H1 (cell line): ENCODE measurements at regions not wholly inside any gene's neighbourhood (a gene's known extent, or its start where the extent isn't known, plus 50 kb on each side); places are given as distances from the start of the nearest gene placed in this dataset.

ENCODE experiments used
- CTCF ChIA-PET: fragments of 300-600 bp; sonication (Branson Sonifier 250); formaldehyde crosslinking; loops from one replicate; lab custom pipeline; 2021; ENCODE audit not compliant: partially characterized antibody; lab: Charles Lee
- POLR2A ChIA-PET: fragments of 300-600 bp; sonication (Branson Sonifier 250); formaldehyde crosslinking; loops from one replicate; lab custom pipeline; 2021; ENCODE audit warnings: inconsistent platforms; ENCODE audit not compliant: partially characterized antibody; lab: Charles Lee
- DNase-seq, 2 experiments: peaks; one replicate each; pipeline versions ENCODE4 v3.0.0 to v3.0.0-alpha.2; 2010 to 2022; ENCODE audit warnings: low spot score in 2 of 2, low read depth in 1 of 2, mixed read lengths in 1 of 2
- FAIRE-seq: peaks from 2 replicates; lab custom pipeline; 2011; peaks lifted over from hg19 to GRCh38; lab: Jason Lieb, UNC
- H2AFZ ChIP-seq: 2 replicates; pipeline ENCODE4 v1.8.1; 2012; ENCODE audit warnings: low read length, inconsistent platforms
- H2AK5ac ChIP-seq: 2 replicates; pipeline ENCODE4 v1.6.1; 2013; ENCODE audit warnings: low read depth, low read length
- H2BK120ac ChIP-seq: replicated peaks from 2 replicates; pipeline ENCODE3; 2013; ENCODE audit warnings: low read depth, low read length, inconsistent platforms
- H2BK12ac ChIP-seq: 2 replicates; pipeline ENCODE4 v1.6.1; 2013; ENCODE audit warnings: low read depth, low read length
- H2BK15ac ChIP-seq: 2 replicates; pipeline ENCODE4 v1.6.1; 2013; ENCODE audit warnings: low read length
- H2BK20ac ChIP-seq: 2 replicates; pipeline ENCODE4 v1.6.1; 2013; ENCODE audit warnings: low read length
- H2BK5ac ChIP-seq: 2 replicates; pipeline ENCODE4 v1.6.1; 2013; ENCODE audit warnings: low read depth, low read length
- H3K14ac ChIP-seq: 2 replicates; pipeline ENCODE4 v1.6.1; 2013; ENCODE audit warnings: inconsistent platforms; ENCODE audit not compliant: insufficient read length
- H3K18ac ChIP-seq: 2 replicates; pipeline ENCODE4 v1.6.1; 2013; ENCODE audit warnings: low read length; ENCODE audit errors: extremely low read depth
- H3K23ac ChIP-seq: 2 replicates; pipeline ENCODE4 v1.6.1; 2013; ENCODE audit warnings: inconsistent platforms; ENCODE audit not compliant: insufficient read length
- H3K23me2 ChIP-seq: 2 replicates; pipeline ENCODE4 v1.6.1; 2013; ENCODE audit warnings: low read depth, low read length
- H3K27ac ChIP-seq: 2 replicates; pipeline ENCODE4 v1.6.1; 2011; ENCODE audit warnings: low read depth, low read length, inconsistent platforms
- H3K27me3 ChIP-seq, 4 experiments: replicated peaks in 1 of 4; 1 replicate in 1 of 4; 2 replicates in 3 of 4; pipeline versions ENCODE4 v1.6.1 to v1.8.1; 2011 to 2013; ENCODE audit warnings: low read length in 3 of 4, mild to moderate bottlenecking in 3 of 4, inconsistent platforms in 2 of 4, mixed read lengths in 2 of 4, moderate library complexity in 1 of 4; ENCODE audit not compliant: control insufficient read depth in 3 of 4, insufficient read depth in 3 of 4; ENCODE audit errors: extremely low read depth in 1 of 4
- H3K36me3 ChIP-seq, 4 experiments: 2 replicates each; pipeline versions ENCODE4 v1.6.1 to v1.8.1; 2011 to 2013; ENCODE audit warnings: mild to moderate bottlenecking in 4 of 4, low read length in 3 of 4, moderate library complexity in 2 of 4, control low read depth in 1 of 4, inconsistent platforms in 1 of 4; ENCODE audit not compliant: insufficient read depth in 4 of 4, control insufficient read depth in 2 of 4
- H3K4ac ChIP-seq: replicated peaks from 2 replicates; pipeline ENCODE3; 2013; ENCODE audit warnings: low read length, low read depth, mixed read lengths, inconsistent platforms; ENCODE audit not compliant: insufficient read length
- H3K4me1 ChIP-seq, 4 experiments: replicated peaks in 1 of 4; 1 replicate in 1 of 4; 2 replicates in 3 of 4; pipeline versions ENCODE4 v1.6.1 to v1.8.1; 2011 to 2013; ENCODE audit warnings: low read length in 3 of 4, inconsistent platforms in 2 of 4, mixed read lengths in 1 of 4; ENCODE audit not compliant: insufficient read depth in 4 of 4, control insufficient read depth in 3 of 4
- H3K4me2 ChIP-seq, 2 experiments: 2 replicates each; pipeline versions ENCODE4 v1.6.1 to v1.8.1; 2011 to 2013; ENCODE audit warnings: low read depth in 2 of 2, low read length in 2 of 2, control low read depth in 1 of 2, inconsistent platforms in 1 of 2, mild to moderate bottlenecking in 1 of 2; ENCODE audit not compliant: insufficient read depth in 1 of 2
- H3K4me3 ChIP-seq, 4 experiments: fragments of 200-600, 300-600 bp in 1 of 4; sonication (generic), shearing (Covaris generic), sonication (Bioruptor Twin) in 1 of 4; 2 replicates each; pipeline versions ENCODE4 v1.5.1 to v1.8.1; 2011 to 2016; ENCODE audit warnings: low read length in 4 of 4, low read depth in 3 of 4, control low read depth in 2 of 4, inconsistent platforms in 2 of 4, mild to moderate bottlenecking in 2 of 4, mixed read lengths in 1 of 4, moderate library complexity in 1 of 4; ENCODE audit not compliant: insufficient read depth in 2 of 4; ENCODE audit errors: extremely low read depth in 1 of 4
- H3K56ac ChIP-seq: replicated peaks from 2 replicates; pipeline ENCODE3; 2013; ENCODE audit warnings: low read depth, mild to moderate bottlenecking, mixed read lengths, low read length, inconsistent platforms; ENCODE audit not compliant: insufficient read length
- H3K79me1 ChIP-seq: 2 replicates; pipeline ENCODE4 v1.6.1; 2013; ENCODE audit warnings: low read depth, low read length, control low read depth
- H3K79me2 ChIP-seq, 2 experiments: 2 replicates each; pipeline versions ENCODE4 v1.6.1 to v1.8.1; 2012 to 2013; ENCODE audit warnings: low read length in 2 of 2, mild to moderate bottlenecking in 2 of 2, inconsistent platforms in 1 of 2; ENCODE audit not compliant: insufficient read depth in 2 of 2, control insufficient read depth in 1 of 2
- H3K9ac ChIP-seq, 4 experiments: replicated peaks in 1 of 4; 1 replicate in 1 of 4; 2 replicates in 3 of 4; pipeline versions ENCODE4 v1.6.1 to v1.8.1; 2011 to 2013; ENCODE audit warnings: low read depth in 3 of 4, low read length in 3 of 4, control low read depth in 2 of 4, mild to moderate bottlenecking in 2 of 4, moderate library complexity in 2 of 4, inconsistent platforms in 1 of 4; ENCODE audit errors: extremely low read depth in 1 of 4
- H3K9me3 ChIP-seq, 2 experiments: 2 replicates each; pipeline versions ENCODE4 v1.6.1 to v1.8.1; 2012 to 2013; ENCODE audit warnings: mild to moderate bottlenecking in 2 of 2, moderate library complexity in 2 of 2, control low read depth in 1 of 2, inconsistent platforms in 1 of 2, low read depth in 1 of 2, low read length in 1 of 2, mixed read lengths in 1 of 2; ENCODE audit not compliant: insufficient read depth in 2 of 2
- H4K20me1 ChIP-seq, 2 experiments: replicated peaks in 1 of 2; 2 replicates each; pipeline versions ENCODE3 to v1.8.1; 2011 to 2013; ENCODE audit warnings: inconsistent platforms in 2 of 2, low read length in 2 of 2, mild to moderate bottlenecking in 1 of 2; ENCODE audit not compliant: insufficient read depth in 2 of 2, control insufficient read depth in 1 of 2
- H4K5ac ChIP-seq: 2 replicates; pipeline ENCODE4 v1.6.1; 2013; ENCODE audit warnings: low read length, low read depth, mixed read lengths, inconsistent platforms; ENCODE audit not compliant: insufficient read length
- H4K8ac ChIP-seq: 2 replicates; pipeline ENCODE4 v1.8.0; 2013; ENCODE audit warnings: mild to moderate bottlenecking, moderate library complexity, low read length, inconsistent platforms; ENCODE audit not compliant: insufficient read depth; ENCODE audit errors: extremely low read depth
- H4K91ac ChIP-seq: replicated peaks from 2 replicates; pipeline ENCODE3; 2013; ENCODE audit warnings: low read length, mixed read lengths, inconsistent platforms; ENCODE audit not compliant: insufficient read length
- CTBP2 ChIP-seq: IDR thresholded peaks from 2 replicates; pipeline ENCODE4 v1.7.0; 2011; ENCODE audit warnings: borderline replicate concordance, mild to moderate bottlenecking, moderate library complexity, mixed read lengths, low read length; ENCODE audit not compliant: insufficient read depth, insufficient read length
- GTF2F1 ChIP-seq: IDR thresholded peaks from 2 replicates; pipeline ENCODE4 v1.6.1; 2012; ENCODE audit warnings: low read depth, low read length, improper control_type of control experiment, borderline replicate concordance
- HDAC6 ChIP-seq: IDR thresholded peaks from one replicate; pipeline ENCODE4 v1.7.1; 2012; ENCODE audit warnings: low read depth, mild to moderate bottlenecking, inconsistent platforms, low read length, moderate library complexity
- JUND ChIP-seq: IDR thresholded peaks from 2 replicates; pipeline ENCODE4 v1.6.1; 2011; ENCODE audit warnings: mild to moderate bottlenecking, improper control_type of control experiment, low read length
- KDM1A ChIP-seq: fragments of 200-600, 300-600 bp; sonication (generic); IDR thresholded peaks from 2 replicates; pipeline ENCODE4 v1.7.1; 2016; ENCODE audit warnings: mild to moderate bottlenecking, low read length, borderline replicate concordance
- PHF8 ChIP-seq: fragments of 200-600 bp; sonication (generic); conservative IDR thresholded peaks from 2 replicates; pipeline ENCODE4 v1.7.1; 2012; ENCODE audit warnings: low read depth, mild to moderate bottlenecking, inconsistent platforms, low read length, moderate library complexity
- POLR2AphosphoS5 ChIP-seq: IDR thresholded peaks from 2 replicates; pipeline ENCODE4 v1.6.1; 2011; ENCODE audit warnings: low read depth, low read length
- SAP30 ChIP-seq: fragments of 300-600 bp; sonication (generic); IDR thresholded peaks from 2 replicates; pipeline ENCODE4 v1.7.1; 2012; ENCODE audit warnings: low read length, moderate library complexity, mild to moderate bottlenecking, inconsistent platforms; ENCODE audit not compliant: insufficient read depth, insufficient replicate concordance
- SP1 ChIP-seq: IDR thresholded peaks from 2 replicates; pipeline ENCODE4 v1.6.1; 2011; ENCODE audit warnings: low read depth, low read length
- ZNF274 ChIP-seq: IDR thresholded peaks from 2 replicates; pipeline ENCODE4 v1.7.0; 2012; ENCODE audit warnings: low read length, borderline replicate concordance; ENCODE audit errors: extremely low read depth
- WGBS, 2 experiments: shearing (Covaris generic) in 1 of 2; methylation state at CpG; one replicate each; pipeline versions ENCODE4 v1.1.6 to v1.1.7; 2013 to 2015; ENCODE audit warnings: low lambda C conversion rate in 2 of 2, mixed read lengths in 2 of 2, inconsistent platforms in 1 of 2, low coverage in 1 of 2, missing lambda C conversion rate in 1 of 2; ENCODE audit not compliant: insufficient replicate concordance in 2 of 2, insufficient coverage in 1 of 2, insufficient read length in 1 of 2; ENCODE audit errors: extremely low coverage in 1 of 2, missing lambda C conversion rate in 1 of 2; 5-methylcytosine and 5-hydroxymethylcytosine counted together
- TF ChIP-seq, protein P1 (sequence below): IDR thresholded peaks from 2 replicates; pipeline ENCODE4 v1.6.1; 2011; ENCODE audit warnings: low read depth, mild to moderate bottlenecking, low read length; ENCODE audit not compliant: insufficient read depth
- TF ChIP-seq, protein P2 (sequence below): IDR thresholded peaks from 2 replicates; pipeline ENCODE4 v1.6.1; 2011; ENCODE audit warnings: low read length, improper control_type of control experiment

DNA sequence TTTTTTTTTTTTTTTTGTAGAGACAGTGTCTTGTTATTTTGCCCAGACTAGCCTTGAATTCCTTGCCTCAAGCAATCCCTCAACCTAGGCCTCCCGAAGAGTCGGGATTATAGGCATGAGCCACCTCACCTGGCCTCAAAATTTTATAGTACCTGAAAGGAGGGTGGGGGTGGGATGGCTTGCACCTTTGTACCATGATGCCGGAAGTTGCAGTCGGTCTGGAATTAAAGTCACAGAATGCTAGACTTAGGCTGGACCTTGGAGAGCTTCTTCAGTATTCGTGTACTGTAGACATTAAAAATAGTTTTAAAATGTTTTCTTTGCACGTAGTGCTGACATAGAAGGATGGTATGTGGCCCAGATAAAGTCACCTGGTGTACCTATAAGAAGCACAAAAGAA lies 280.9 kb downstream of the STIM2 start:
- Histone ChIP-seq H3K9me3 (peaks cover 8 to 18% of the 10 kb centered on the region in 2 experiments), H3K9ac (no peak overlapping the region), H3K4me3 (no peak overlapping the region), H3K4ac (no peak overlapping the region), H3K27me3 (no peaks in the 10 kb centered on the region), H4K8ac (no peak overlapping the region; the same call in 1 of the 2 replicates), H3K56ac (no peak overlapping the region), H4K5ac (no peak overlapping the region), H3K4me1 (peaks cover 0 to 6% (median 2%) of the 10 kb centered on the region in 4 experiments; a peak in 2 of 7 replicates), H3K18ac (no peak overlapping the region; the same call in 1 of the 2 replicates), H2AK5ac (no peak overlapping the region), H4K20me1 (no peaks in the 10 kb centered on the region), H3K4me2 (no peak overlapping the region), H2BK120ac (no peak overlapping the region), H4K91ac (no peak overlapping the region), H3K79me2 (no peaks in the 10 kb centered on the region), H3K79me1 (no peaks in the 10 kb centered on the region), H2BK5ac (no peak overlapping the region), H2BK12ac (no peak overlapping the region), H2BK15ac (no peak overlapping the region), H3K14ac (no peak overlapping the region), H3K23ac (no peak overlapping the region), H2AFZ (no peak overlapping the region), H2BK20ac (no peak overlapping the region), H3K23me2 (no peaks in the 10 kb centered on the region), H3K27ac (no peak overlapping the region), H3K36me3 (0 out of 8 replicates have a peak, but pooled peaks cover 0 to 2% (median 0%) of the 10 kb centered on the region in 4 experiments)
- no peak for FAIRE-seq
- DNase-seq: no peak
- WGBS, 2 experiments: 90% methylated on average over 6 of the region's 6 CpGs; no CpG with 5 or more reads in 1 of the 2 experiments
- CTCF ChIA-PET: interaction anchor here (1.0 kb wide), 1 partner anchor 13 kb away, joined by 6 read pairs; no protein-coding TSS in a partner anchor
- POLR2A ChIA-PET: no interaction called here
- TF ChIP-seq, protein P1, sequence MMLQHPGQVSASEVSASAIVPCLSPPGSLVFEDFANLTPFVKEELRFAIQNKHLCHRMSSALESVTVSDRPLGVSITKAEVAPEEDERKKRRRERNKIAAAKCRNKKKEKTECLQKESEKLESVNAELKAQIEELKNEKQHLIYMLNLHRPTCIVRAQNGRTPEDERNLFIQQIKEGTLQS: no peak
- TF ChIP-seq SP1 (no peak), JUND (no peak), HDAC6 (no peak), PHF8 (no peak), KDM1A (no peak), ZNF274 (no peak), POLR2AphosphoS5 (no peak), GTF2F1 (no peak), CTBP2 (no peak), SAP30 (no peak)
- TF ChIP-seq, protein P2, sequence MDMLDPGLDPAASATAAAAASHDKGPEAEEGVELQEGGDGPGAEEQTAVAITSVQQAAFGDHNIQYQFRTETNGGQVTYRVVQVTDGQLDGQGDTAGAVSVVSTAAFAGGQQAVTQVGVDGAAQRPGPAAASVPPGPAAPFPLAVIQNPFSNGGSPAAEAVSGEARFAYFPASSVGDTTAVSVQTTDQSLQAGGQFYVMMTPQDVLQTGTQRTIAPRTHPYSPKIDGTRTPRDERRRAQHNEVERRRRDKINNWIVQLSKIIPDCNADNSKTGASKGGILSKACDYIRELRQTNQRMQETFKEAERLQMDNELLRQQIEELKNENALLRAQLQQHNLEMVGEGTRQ: no peak
